H1 (cell line): ENCODE measurements at regions not wholly inside any gene's neighbourhood (a gene's known extent, or its start where the extent isn't known, plus 50 kb on each side); places are given as distances from the start of the nearest gene placed in this dataset.

Source experiments
- BRCA1 ChIP-seq: IDR thresholded peaks from 2 replicates; pipeline ENCODE4 v1.6.1; 2012; ENCODE audit warnings: low read depth, low read length, improper control_type of control experiment
- EP300 ChIP-seq, 2 experiments: IDR thresholded peaks; 1 replicate in 1 of 2; 2 replicates in 1 of 2; pipeline ENCODE4 v1.6.1; 2011 to 2012; ENCODE audit warnings: low read depth in 2 of 2, low read length in 2 of 2, mild to moderate bottlenecking in 2 of 2, borderline replicate concordance in 1 of 2, inconsistent platforms in 1 of 2, moderate library complexity in 1 of 2
- EZH2 ChIP-seq: fragments of 200-600 bp; sonication (generic); IDR thresholded peaks from 2 replicates; pipeline ENCODE4 v1.7.1; 2012; ENCODE audit warnings: low read depth, mild to moderate bottlenecking, moderate library complexity, low read length, inconsistent platforms; ENCODE audit not compliant: severe bottlenecking
- JUN ChIP-seq: IDR thresholded peaks from 2 replicates; pipeline ENCODE4 v1.6.1; 2011; ENCODE audit warnings: low read depth, mild to moderate bottlenecking, improper control_type of control experiment, low read length
- KDM1A ChIP-seq: fragments of 200-600, 300-600 bp; sonication (generic); IDR thresholded peaks from 2 replicates; pipeline ENCODE4 v1.7.1; 2016; ENCODE audit warnings: mild to moderate bottlenecking, low read length, borderline replicate concordance
- POLR2A ChIP-seq, 2 experiments: IDR thresholded peaks; 1 replicate in 1 of 2; 2 replicates in 1 of 2; pipeline ENCODE4 v1.6.1; 2011; ENCODE audit warnings: low read depth in 2 of 2, low read length in 2 of 2, mild to moderate bottlenecking in 2 of 2; ENCODE audit errors: control extremely low read depth in 1 of 2
- POLR2AphosphoS5 ChIP-seq: IDR thresholded peaks from 2 replicates; pipeline ENCODE4 v1.6.1; 2011; ENCODE audit warnings: low read depth, low read length
- RAD21 ChIP-seq, 2 experiments: IDR thresholded peaks in 1 of 2; conservative IDR thresholded peaks in 1 of 2; 2 replicates each; pipeline ENCODE4 v1.6.1; 2011; ENCODE audit warnings: low read depth in 2 of 2, low read length in 2 of 2, improper control_type of control experiment in 1 of 2, inconsistent platforms in 1 of 2, mild to moderate bottlenecking in 1 of 2, moderate library complexity in 1 of 2
- RFX5 ChIP-seq: IDR thresholded peaks from 2 replicates; pipeline ENCODE4 v1.6.1; 2011; ENCODE audit warnings: low read depth, low read length, improper control_type of control experiment, borderline replicate concordance
- RNF2 ChIP-seq: fragments of 200-900, 300-1000 bp; sonication (generic); IDR thresholded peaks from 2 replicates; pipeline ENCODE4 v1.7.1; 2016; ENCODE audit warnings: borderline replicate concordance, low read depth, mild to moderate bottlenecking, antibody characterized with exemption, low read length; ENCODE audit not compliant: poor library complexity, severe bottlenecking; ENCODE audit errors: missing control alignments
- TF ChIP-seq, protein P1 (sequence below): IDR thresholded peaks from 2 replicates; pipeline ENCODE4 v1.6.1; 2012; ENCODE audit warnings: low read length, inconsistent platforms
- TF ChIP-seq, protein P2 (sequence below), 3 experiments: IDR thresholded peaks; 1 replicate in 2 of 3; 2 replicates in 1 of 3; pipeline versions ENCODE4 v1.5.1 to v1.6.1; 2011; ENCODE audit warnings: low read length in 3 of 3, mild to moderate bottlenecking in 3 of 3, inconsistent platforms in 2 of 3, low read depth in 1 of 3, moderate library complexity in 1 of 3; ENCODE audit not compliant: insufficient read depth in 1 of 3; ENCODE audit errors: control extremely low read depth in 1 of 3
- TF ChIP-seq, protein P3 (sequence below): IDR thresholded peaks from 2 replicates; pipeline ENCODE4 v1.6.1; 2011; ENCODE audit warnings: low read length, improper control_type of control experiment
- TF ChIP-seq, protein P4 (sequence below): IDR thresholded peaks from 2 replicates; pipeline ENCODE4 v1.6.1; 2012; ENCODE audit warnings: inconsistent platforms

DNA sequence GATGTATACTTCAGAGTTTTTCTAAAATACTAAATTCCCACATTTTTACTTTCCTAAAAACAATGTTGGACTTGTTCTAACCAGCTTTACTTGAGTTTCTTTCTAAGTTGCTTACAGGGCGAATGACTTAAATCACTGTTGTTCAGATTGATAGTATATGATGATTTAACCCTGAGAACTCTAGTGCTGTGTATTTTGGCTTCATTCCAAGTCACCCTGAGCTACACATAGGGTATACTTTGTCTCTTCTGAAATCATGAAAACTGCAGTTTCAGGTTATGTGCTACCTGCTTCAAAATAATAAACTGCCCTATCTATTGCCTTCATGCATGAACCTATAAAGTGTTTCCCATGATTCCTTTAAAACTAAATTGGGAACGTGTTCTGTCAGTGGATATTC, 162.5 kb upstream of the PDE3A start:
- TF ChIP-seq RNF2 (no peak), POLR2A (IDR thresholded peaks at IDR 0.05; ENCODE audit: control extremely low read depth in 1 of 2, low read depth in 2 of 2, low read length in 2 of 2) (no peak), EZH2 (no peak), POLR2AphosphoS5 (no peak), KDM1A (no peak), RFX5 (no peak), EP300 (IDR thresholded peaks at IDR 0.05; ENCODE audit: borderline replicate concordance in 1 of 2, low read depth in 2 of 2, low read length in 2 of 2) (no peak), BRCA1 (no peak), JUN (no peak), RAD21 (IDR thresholded peaks at IDR 0.05 in 1 of 2, conservative IDR thresholded peaks at IDR 0.05 in 1 of 2; ENCODE audit: low read depth in 2 of 2, low read length in 2 of 2) (no peak)
- TF ChIP-seq, protein P1, sequence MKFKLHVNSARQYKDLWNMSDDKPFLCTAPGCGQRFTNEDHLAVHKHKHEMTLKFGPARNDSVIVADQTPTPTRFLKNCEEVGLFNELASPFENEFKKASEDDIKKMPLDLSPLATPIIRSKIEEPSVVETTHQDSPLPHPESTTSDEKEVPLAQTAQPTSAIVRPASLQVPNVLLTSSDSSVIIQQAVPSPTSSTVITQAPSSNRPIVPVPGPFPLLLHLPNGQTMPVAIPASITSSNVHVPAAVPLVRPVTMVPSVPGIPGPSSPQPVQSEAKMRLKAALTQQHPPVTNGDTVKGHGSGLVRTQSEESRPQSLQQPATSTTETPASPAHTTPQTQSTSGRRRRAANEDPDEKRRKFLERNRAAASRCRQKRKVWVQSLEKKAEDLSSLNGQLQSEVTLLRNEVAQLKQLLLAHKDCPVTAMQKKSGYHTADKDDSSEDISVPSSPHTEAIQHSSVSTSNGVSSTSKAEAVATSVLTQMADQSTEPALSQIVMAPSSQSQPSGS: no peak
- TF ChIP-seq, protein P2, sequence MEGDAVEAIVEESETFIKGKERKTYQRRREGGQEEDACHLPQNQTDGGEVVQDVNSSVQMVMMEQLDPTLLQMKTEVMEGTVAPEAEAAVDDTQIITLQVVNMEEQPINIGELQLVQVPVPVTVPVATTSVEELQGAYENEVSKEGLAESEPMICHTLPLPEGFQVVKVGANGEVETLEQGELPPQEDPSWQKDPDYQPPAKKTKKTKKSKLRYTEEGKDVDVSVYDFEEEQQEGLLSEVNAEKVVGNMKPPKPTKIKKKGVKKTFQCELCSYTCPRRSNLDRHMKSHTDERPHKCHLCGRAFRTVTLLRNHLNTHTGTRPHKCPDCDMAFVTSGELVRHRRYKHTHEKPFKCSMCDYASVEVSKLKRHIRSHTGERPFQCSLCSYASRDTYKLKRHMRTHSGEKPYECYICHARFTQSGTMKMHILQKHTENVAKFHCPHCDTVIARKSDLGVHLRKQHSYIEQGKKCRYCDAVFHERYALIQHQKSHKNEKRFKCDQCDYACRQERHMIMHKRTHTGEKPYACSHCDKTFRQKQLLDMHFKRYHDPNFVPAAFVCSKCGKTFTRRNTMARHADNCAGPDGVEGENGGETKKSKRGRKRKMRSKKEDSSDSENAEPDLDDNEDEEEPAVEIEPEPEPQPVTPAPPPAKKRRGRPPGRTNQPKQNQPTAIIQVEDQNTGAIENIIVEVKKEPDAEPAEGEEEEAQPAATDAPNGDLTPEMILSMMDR (IDR thresholded peaks at IDR 0.05; ENCODE audit: control extremely low read depth in 1 of 3, insufficient read depth in 1 of 3, low read depth in 1 of 3, low read length in 3 of 3): no peak
- TF ChIP-seq, protein P3, sequence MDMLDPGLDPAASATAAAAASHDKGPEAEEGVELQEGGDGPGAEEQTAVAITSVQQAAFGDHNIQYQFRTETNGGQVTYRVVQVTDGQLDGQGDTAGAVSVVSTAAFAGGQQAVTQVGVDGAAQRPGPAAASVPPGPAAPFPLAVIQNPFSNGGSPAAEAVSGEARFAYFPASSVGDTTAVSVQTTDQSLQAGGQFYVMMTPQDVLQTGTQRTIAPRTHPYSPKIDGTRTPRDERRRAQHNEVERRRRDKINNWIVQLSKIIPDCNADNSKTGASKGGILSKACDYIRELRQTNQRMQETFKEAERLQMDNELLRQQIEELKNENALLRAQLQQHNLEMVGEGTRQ: no peak
- TF ChIP-seq, protein P4, sequence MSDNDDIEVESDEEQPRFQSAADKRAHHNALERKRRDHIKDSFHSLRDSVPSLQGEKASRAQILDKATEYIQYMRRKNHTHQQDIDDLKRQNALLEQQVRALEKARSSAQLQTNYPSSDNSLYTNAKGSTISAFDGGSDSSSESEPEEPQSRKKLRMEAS: no peak
